H7 (cell line): ENCODE measurements at regions not wholly inside any gene's neighbourhood (a gene's known extent, or its start where the extent isn't known, plus 50 kb on each side); places are given as distances from the start of the nearest gene placed in this dataset.
"Not testable (repeated sequence)": the region's sequence is repeated elsewhere in the genome, so short reads cannot be mapped to it uniquely, and the experiment has no call there.

Experiments used
- DNase-seq: peaks from one replicate; pipeline ENCODE4 v3.0.0; 2012
- H3K27me3 ChIP-seq: 2 replicates; pipeline ENCODE4 v1.6.0; 2011; ENCODE audit warnings: mild to moderate bottlenecking, low read length; ENCODE audit not compliant: control insufficient read depth, insufficient read depth
- H3K36me3 ChIP-seq: replicated peaks from 2 replicates; pipeline ENCODE4 v1.5.1; 2011; ENCODE audit warnings: low read length; ENCODE audit not compliant: control insufficient read depth, insufficient read depth
- H3K4me3 ChIP-seq: 2 replicates; pipeline ENCODE4 v1.5.1; 2011; ENCODE audit warnings: low read depth, mild to moderate bottlenecking, control low read depth, low read length, moderate library complexity; ENCODE audit not compliant: insufficient read depth

- no peak for DNase-seq
- Histone ChIP-seq H3K27me3 (no peaks in the 10 kb centered on the region), H3K4me3 (no peak overlapping the region), H3K36me3 (no peaks in the 10 kb centered on the region)
Observed at GRCh38 chr7:123348690-123349089, 148.9 kb upstream of the SLC13A1 start.

- no peak for DNase-seq
- no peaks in the 10 kb centered on the region for H3K36me3 ChIP-seq
- no peaks in the 10 kb centered on the region for H3K27me3 ChIP-seq
- H3K4me3 ChIP-seq, result no peak overlapping the region
Observed at GRCh38 chr7:123346766-123347165, 147.0 kb upstream of the SLC13A1 start.

GRCh38 chr7:123343611-123344010 is 143.8 kb upstream of the SLC13A1 start:
- Histone ChIP-seq H3K4me3 (no peak overlapping the region), H3K27me3 (no peaks in the 10 kb centered on the region), H3K36me3 (no peaks in the 10 kb centered on the region)
- DNase-seq, result no peak

DNA sequence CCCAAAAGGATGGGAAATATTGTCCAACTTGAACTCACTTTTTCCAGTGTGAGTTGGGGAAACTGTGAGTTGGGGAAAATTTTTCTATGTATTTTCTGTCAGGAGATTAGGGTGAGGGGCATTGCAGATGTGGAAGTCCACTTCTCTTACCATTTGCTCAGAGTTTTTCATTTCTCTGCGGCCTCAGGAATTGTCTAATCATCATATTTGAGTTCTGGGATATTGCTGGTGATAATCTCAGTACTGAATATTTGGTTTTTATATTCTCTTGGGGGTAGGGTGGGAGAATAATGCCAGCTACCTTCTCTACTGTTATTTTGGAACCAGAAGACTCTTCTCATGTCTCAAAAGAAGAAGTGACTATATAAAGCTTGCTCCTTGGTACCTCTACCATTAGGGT is 141.3 kb upstream of the SLC13A1 start:
- H3K4me3 ChIP-seq, result no peak overlapping the region
- H3K36me3 ChIP-seq, result no peaks in the 10 kb centered on the region
- H3K27me3 ChIP-seq, result no peaks in the 10 kb centered on the region
- no peak for DNase-seq

DNA sequence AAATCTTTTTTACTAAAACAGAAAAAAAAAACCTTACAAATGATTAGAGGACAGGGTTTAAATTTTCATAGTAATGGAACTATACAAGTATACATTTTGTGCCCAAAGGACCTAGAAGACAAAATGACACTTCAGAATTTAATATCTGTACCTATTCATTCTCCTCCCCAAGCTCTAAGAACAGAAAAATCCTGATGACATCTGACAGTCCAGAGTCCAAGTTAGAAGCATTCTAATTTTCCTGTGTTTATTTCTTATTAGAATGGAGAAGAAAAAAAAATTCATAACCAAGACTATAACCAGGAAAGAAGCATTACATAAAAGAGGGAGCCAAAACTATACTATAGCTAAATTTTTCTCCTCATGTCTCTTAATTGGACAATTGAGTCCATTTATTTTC is 138.9 kb upstream of the SLC13A1 start:
- Histone ChIP-seq H3K36me3 (no peaks in the 10 kb centered on the region), H3K4me3 (no peak overlapping the region), H3K27me3 (no peaks in the 10 kb centered on the region)
- DNase-seq, result no peak

DNA sequence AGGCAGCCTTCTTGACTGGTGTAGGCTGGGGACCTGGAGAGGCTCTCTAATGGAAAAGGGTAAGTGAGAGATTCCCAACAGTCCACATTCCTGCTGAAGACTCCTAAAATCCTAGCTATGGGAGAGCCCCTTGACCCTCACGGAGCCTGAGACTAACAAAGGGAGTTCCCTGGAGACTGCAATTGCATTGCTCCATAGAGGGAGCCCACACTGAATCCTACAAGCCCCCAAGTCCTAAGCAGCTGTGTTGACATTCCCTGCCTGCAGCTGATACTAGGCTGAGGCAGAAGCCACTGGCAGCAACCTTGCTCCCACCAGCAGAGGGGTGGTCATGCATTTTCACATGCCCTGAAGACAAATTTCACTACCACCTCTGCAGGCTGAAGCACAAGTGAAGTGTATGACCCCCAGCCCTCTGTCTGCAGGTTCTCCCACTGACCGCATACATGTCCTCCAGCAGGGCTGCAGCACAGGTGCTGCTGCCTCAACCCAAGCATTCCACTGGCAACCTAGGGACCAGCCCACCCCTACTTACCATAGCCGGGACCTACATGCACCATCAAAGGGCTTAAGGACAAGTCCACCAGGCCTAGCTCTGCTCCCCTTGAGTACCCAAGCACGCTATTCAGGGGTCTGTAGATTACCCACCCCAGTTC is 130.3 kb upstream of the SLC13A1 start:
- H3K27me3 ChIP-seq, result no peaks in the 10 kb centered on the region
- no peaks in the 10 kb centered on the region for H3K36me3 ChIP-seq
- no peak for DNase-seq
- H3K4me3 ChIP-seq, result no peak overlapping the region

DNA sequence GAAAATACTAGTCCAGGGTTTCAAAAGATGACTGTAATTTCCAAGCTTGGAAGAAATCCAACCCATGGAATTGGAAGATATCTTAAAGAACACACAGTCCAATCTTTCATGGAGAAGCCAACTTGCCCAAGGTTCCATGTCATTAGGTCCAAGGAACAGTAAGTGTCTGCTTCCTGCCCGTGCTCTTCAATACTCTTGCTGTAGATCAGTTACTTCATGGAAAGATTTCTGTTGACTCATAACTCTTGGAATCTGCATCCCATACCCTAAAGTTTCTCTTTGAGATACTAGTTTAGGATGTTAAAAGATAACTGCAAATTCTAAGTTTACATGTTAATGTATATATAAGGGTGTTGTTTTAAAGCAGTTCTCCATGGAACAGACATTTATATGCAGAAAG is 127.9 kb upstream of the SLC13A1 start:
- H3K36me3 ChIP-seq, result peaks cover 2% of the 10 kb centered on the region

DNA sequence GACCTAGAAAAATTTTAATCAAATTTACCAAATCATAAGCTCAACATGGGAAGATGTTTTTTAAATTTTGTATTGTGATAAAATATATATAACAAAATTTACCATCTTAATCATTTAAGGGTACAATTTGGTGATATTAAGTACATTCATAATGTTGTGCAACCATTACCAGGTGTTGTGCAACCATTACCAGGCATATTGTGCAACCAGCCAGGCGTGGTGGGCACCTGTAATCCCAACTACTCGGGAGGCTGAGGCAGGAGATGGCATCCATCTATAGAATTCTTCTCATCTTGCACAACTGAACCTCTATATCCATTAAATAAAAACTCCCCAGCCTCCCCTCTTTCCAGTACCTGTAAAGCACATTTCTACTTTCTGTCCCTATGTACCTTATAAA is 124.5 kb upstream of the SLC13A1 start:
- H3K4me3 ChIP-seq, result no peak overlapping the region
- H3K27me3 ChIP-seq, result no peaks in the 10 kb centered on the region
- DNase-seq, result no peak
- H3K36me3 ChIP-seq, result peaks cover 2% of the 10 kb centered on the region

More for the DNA sequence above, 127.9 kb upstream of the SLC13A1 start:
- no peaks in the 10 kb centered on the region for H3K27me3 ChIP-seq
- no peak overlapping the region for H3K4me3 ChIP-seq
- no peak for DNase-seq

GRCh38 chr7:123323689-123324088 is 123.9 kb upstream of the SLC13A1 start:
- H3K36me3 ChIP-seq, result peaks cover 2% of the 10 kb centered on the region
- H3K4me3 ChIP-seq, result no peak overlapping the region
- DNase-seq, result no peak
- no peaks in the 10 kb centered on the region for H3K27me3 ChIP-seq

GRCh38 chr7:123321578-123321977 is 121.8 kb upstream of the SLC13A1 start:
- H3K36me3 ChIP-seq, H3K4me3 ChIP-seq, DNase-seq, H3K27me3 ChIP-seq: not testable (repeated sequence)

DNA sequence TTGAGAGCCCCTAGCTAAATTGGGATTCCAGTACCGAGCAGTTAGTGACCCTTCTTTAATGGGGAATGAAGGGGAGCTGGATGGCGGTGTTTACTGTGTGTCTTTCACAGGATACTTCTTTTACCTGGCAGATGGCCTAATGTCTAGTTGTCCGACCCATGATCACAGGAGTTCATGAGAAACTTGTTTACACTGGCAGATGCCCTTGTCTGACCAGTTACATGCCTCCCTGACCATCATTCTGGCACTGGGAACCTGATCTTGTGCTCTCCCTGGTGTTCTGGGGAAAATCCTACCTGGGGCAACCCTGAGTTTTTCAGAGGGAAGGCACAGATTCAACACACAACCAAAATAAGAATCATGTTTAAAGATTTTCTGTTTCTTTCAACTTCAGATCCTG is 120.1 kb upstream of the SLC13A1 start:
- no peak overlapping the region for H3K4me3 ChIP-seq
- no peak for DNase-seq
- H3K27me3 ChIP-seq, result no peaks in the 10 kb centered on the region
- peaks cover 2% of the 10 kb centered on the region for H3K36me3 ChIP-seq

GRCh38 chr7:123314886-123315285 is 115.1 kb upstream of the SLC13A1 start:
- no peaks in the 10 kb centered on the region for H3K27me3 ChIP-seq
- DNase-seq, result no peak
- H3K4me3 ChIP-seq, result no peak overlapping the region
- H3K36me3 ChIP-seq, result no peaks in the 10 kb centered on the region

DNA sequence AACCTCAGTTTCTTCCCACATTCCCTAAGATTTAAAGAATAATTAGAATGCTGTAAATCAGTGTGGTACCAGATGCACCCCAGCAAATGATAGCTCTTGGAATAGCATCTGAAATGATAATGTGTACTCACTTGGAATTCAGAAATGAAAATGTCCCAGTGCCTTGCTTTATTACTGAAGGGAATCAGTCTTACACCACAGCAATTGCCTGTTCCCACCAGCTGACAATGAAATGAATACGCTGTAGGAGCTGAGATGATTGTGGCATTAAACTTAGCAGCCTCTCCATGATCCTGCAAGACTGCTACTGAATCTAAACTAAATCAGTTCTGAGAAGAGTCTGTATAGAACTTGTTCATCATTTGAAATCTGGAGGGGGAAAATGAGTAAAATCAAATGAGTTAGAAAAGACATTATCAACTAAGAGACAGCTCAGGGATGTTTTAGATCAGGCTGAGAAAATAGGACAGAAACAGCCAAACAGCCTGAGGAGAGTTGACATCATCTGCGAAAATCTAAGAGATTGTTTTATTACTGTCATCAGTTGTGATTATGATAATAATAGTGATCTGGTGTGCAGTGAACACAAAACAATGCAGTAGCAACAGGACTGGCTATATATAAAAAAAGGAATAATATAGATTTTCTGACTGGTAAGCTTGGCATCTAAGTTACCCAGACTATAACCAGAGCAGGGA is 108.6 kb upstream of the SLC13A1 start:
- Histone ChIP-seq H3K4me3 (no peak overlapping the region), H3K27me3 (no peaks in the 10 kb centered on the region), H3K36me3 (no peaks in the 10 kb centered on the region)
- DNase-seq, result no peak

- Histone ChIP-seq H3K4me3 (no peak overlapping the region), H3K27me3 (no peaks in the 10 kb centered on the region), H3K36me3 (no peaks in the 10 kb centered on the region)
- DNase-seq, result no peak
Observed at GRCh38 chr7:123305840-123306375, 106.1 kb upstream of the SLC13A1 start.

DNA sequence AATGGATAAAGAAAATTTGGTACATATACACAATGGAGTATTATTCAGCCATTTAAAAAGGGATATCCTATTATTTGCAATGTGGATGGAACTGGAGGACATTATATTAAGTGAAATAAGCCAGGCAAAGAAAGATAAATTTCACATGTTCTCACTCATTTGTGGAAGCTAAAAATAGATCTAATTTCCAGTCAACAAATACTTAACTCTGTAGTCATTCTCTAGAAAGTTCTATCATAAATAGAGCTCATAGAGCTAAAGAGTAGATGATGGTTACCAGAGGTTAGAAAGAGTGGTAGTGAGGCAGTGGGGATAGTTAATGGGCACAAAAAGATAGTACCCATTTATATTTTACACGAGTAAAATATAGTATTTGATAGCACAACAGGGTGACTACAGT is 104.2 kb upstream of the SLC13A1 start:
- no peaks in the 10 kb centered on the region for H3K27me3 ChIP-seq

More for the DNA sequence above, 104.2 kb upstream of the SLC13A1 start:
- Histone ChIP-seq H3K36me3 (no peaks in the 10 kb centered on the region), H3K4me3 (no peak overlapping the region)
- no peak for DNase-seq
